ENCODE measurements at regions not wholly inside any gene's neighbourhood (a gene's known extent, or its start where the extent isn't known, plus 50 kb on each side); places are given as distances from the start of the nearest gene placed in this dataset.

DNA sequence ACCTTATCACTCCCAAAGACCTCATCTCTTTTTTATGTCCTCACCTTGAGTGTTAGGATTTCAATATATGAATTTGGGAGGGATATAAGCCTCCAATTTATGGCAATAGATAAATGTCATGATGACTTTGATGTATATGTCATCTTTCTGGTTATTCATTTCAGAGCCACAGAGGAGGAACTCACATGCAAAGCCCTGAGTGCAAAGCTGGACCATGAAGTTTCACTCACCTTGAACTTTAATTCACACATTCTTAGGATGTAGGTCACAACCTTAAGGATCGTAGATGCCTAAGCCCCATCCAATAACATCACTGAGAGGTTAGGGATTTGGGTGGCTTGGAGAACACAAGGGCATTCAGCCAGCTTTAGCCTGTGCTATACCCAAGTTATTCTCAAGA, 81.9 kb upstream of the ZPBP start:
- TF ChIP-seq, protein P1, sequence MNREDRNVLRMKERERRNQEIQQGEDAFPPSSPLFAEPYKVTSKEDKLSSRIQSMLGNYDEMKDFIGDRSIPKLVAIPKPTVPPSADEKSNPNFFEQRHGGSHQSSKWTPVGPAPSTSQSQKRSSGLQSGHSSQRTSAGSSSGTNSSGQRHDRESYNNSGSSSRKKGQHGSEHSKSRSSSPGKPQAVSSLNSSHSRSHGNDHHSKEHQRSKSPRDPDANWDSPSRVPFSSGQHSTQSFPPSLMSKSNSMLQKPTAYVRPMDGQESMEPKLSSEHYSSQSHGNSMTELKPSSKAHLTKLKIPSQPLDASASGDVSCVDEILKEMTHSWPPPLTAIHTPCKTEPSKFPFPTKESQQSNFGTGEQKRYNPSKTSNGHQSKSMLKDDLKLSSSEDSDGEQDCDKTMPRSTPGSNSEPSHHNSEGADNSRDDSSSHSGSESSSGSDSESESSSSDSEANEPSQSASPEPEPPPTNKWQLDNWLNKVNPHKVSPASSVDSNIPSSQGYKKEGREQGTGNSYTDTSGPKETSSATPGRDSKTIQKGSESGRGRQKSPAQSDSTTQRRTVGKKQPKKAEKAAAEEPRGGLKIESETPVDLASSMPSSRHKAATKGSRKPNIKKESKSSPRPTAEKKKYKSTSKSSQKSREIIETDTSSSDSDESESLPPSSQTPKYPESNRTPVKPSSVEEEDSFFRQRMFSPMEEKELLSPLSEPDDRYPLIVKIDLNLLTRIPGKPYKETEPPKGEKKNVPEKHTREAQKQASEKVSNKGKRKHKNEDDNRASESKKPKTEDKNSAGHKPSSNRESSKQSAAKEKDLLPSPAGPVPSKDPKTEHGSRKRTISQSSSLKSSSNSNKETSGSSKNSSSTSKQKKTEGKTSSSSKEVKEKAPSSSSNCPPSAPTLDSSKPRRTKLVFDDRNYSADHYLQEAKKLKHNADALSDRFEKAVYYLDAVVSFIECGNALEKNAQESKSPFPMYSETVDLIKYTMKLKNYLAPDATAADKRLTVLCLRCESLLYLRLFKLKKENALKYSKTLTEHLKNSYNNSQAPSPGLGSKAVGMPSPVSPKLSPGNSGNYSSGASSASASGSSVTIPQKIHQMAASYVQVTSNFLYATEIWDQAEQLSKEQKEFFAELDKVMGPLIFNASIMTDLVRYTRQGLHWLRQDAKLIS (CRISPR knock-in tag; IDR thresholded peaks at IDR 0.05): no peak
- no peak for TF ChIP-seq SMC3 (IDR thresholded peaks at IDR 0.05; ENCODE audit: low read length)
- TF ChIP-seq ZNF274 (CRISPR knock-in tag; IDR thresholded peaks at IDR 0.05): no peak
- TF ChIP-seq, protein P2, sequence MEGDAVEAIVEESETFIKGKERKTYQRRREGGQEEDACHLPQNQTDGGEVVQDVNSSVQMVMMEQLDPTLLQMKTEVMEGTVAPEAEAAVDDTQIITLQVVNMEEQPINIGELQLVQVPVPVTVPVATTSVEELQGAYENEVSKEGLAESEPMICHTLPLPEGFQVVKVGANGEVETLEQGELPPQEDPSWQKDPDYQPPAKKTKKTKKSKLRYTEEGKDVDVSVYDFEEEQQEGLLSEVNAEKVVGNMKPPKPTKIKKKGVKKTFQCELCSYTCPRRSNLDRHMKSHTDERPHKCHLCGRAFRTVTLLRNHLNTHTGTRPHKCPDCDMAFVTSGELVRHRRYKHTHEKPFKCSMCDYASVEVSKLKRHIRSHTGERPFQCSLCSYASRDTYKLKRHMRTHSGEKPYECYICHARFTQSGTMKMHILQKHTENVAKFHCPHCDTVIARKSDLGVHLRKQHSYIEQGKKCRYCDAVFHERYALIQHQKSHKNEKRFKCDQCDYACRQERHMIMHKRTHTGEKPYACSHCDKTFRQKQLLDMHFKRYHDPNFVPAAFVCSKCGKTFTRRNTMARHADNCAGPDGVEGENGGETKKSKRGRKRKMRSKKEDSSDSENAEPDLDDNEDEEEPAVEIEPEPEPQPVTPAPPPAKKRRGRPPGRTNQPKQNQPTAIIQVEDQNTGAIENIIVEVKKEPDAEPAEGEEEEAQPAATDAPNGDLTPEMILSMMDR (CRISPR knock-in tag; IDR thresholded peaks at IDR 0.05): no peak
- TF ChIP-seq PRDM15 (CRISPR knock-in tag; IDR thresholded peaks at IDR 0.05): no peak
- TF ChIP-seq EZH2 (conservative IDR thresholded peaks at IDR 0.05; ENCODE audit: low read depth, low read length): no peak
